GM19035 (cell line): ENCODE measurements at regions not wholly inside any gene's neighbourhood (a gene's known extent, or its start where the extent isn't known, plus 50 kb on each side); places are given as distances from the start of the nearest gene placed in this dataset.

Experiments
- ATAC-seq: cut with Tn5 transposase; IDR thresholded peaks from one replicate; pipeline ENCODE4 v1.9.1; 2021; ENCODE audit not compliant: unreplicated experiment

DNA sequence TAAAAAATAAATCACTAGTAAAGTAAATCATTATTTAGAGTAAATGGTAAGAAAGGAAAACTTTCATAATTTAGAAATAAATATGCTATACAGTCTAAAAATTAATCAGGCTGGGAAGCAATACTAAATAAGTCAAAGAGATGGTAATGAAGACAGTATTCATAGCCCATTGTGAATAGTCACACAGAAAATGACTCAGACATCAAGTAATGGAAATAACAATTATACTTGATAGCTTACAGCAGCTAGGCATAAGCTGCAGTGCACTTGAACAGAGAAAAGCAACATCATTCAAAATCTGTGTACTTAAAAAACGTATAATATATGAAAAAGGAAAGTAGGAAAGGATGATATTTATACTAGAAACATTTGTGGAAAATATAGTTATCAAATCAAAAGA is 642.5 kb upstream of the GNPDA2 start:
- no peak for ATAC-seq

DNA sequence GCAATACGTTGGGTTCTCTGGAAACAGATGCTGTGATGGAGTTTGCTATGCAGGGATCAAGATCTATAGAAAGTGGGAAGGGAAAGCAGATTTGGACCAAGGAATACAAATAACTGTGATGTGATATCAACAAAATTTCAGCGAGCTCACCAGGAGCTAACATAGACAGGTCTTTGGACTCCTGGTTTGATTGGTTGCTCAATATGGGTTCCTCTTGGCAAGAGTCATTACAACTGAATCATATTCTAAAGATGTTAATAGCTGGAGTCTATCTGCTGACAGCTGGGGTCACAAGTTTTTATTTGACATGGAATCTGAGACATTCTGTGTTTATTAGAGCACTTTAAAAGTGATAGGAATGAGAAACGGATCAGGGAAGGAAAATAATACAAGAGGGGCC is 637.6 kb upstream of the GNPDA2 start:
- ATAC-seq: no peak

DNA sequence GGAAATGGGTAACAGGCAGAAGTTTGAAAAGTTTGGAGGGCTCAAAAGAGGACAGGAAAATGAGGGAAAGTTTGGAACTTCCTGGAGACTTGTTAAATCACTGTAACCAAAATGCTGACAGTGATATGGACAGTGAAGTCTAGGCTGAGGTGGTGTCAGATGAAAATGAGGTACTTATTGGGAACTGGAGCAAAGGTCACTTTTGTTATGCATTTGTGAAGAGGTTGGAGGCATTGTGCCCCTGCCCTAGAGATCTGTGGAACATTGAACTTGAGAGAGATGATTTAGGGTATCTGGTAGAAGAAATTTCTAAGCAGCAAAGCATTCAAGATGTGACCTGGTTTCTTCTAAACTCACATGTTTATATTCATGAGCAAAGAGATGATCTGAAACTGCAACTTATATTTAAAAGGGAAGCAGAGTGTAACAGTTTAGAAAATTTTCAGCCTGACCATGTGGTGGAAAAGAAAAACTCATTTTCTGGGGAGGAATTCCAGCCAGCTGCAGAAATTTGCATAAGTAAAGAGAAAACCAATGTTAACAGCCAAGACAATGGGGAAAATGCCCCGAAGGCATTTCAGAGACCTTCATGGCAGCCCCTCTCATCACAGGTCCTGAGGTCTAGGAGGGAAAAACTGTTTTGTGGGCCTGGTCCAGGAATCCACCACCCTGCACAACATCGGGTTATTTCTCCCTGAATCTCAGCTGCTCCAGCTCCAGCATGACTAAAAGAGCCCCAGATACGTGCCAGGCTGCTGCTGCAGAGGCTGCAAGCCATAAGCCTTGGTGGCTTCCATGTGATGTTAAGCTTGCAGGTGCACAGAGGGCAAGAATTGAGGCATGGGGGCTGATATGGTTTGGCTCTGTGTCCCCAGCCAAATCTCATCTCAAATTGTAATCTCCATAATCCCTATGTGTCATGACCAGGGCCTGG is 632.5 kb upstream of the GNPDA2 start:
- ATAC-seq: no peak

DNA sequence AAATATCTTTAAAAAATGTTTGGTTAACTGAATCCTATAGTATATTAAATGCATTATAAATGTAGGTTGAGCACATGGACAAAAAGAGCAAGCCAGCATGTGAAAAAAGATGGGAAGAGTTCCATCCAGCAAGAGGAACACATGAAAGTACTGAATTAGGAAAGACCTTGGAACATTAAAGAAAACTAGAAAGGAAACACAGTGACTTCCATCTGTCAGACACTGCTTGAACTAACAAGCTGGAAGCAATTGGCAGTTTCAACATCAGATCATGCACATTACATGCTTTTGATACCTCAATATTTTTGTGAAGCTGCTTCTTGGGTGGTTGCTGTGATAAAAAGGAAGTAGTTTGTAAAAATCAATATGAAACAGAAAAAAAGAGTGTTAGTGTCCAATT is 626.8 kb upstream of the GNPDA2 start:
- ATAC-seq: no peak

- peak; percentile 88 for ATAC-seq
Measured at GRCh38 chr4:45350438-45350837, 624.1 kb upstream of the GNPDA2 start.

DNA sequence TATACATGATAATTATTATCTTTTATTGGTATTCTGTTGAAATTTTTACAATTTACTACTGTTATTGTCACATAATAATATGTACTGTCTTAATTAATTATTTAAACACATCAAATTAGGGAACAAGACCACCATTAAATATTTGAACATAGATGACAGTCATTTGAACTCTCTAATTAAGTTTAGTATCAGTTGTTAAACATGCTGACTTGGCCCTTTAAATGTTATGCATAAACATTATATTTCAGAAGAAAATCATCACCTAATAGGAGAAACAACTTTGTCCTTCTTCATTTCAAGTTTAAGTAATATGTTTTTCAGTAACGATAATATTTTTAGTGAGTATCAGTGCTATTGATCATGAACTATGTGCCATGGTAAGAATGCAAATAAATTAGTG is 623.5 kb upstream of the GNPDA2 start:
- peak; percentile 21 for ATAC-seq

GRCh38 chr4:45346816-45347435 is 620.6 kb upstream of the GNPDA2 start:
- ATAC-seq: no peak

DNA sequence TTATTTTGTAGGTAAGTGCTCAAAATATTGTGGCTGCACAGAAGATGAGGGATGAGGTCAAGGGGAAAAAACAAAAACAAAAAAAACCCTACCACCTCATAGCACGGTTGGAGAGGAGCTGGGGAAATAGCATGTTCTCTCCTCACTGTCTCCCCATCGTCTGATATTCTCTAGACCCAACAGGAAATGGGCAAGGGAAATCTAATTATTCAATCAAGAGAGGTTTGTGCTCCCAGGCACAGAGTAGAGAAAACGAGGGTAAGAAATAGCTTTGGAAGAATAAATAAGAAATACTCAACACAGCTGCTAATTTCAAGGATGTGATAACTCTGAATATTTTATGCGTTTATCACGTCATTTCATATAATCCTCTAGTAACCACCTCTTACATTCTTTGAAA is 619.2 kb upstream of the GNPDA2 start:
- no peak for ATAC-seq

GRCh38 chr4:45331802-45332201 is 605.4 kb upstream of the GNPDA2 start:
- no peak for ATAC-seq

GRCh38 chr4:45327544-45327943 is 601.2 kb upstream of the GNPDA2 start:
- ATAC-seq: no peak

DNA sequence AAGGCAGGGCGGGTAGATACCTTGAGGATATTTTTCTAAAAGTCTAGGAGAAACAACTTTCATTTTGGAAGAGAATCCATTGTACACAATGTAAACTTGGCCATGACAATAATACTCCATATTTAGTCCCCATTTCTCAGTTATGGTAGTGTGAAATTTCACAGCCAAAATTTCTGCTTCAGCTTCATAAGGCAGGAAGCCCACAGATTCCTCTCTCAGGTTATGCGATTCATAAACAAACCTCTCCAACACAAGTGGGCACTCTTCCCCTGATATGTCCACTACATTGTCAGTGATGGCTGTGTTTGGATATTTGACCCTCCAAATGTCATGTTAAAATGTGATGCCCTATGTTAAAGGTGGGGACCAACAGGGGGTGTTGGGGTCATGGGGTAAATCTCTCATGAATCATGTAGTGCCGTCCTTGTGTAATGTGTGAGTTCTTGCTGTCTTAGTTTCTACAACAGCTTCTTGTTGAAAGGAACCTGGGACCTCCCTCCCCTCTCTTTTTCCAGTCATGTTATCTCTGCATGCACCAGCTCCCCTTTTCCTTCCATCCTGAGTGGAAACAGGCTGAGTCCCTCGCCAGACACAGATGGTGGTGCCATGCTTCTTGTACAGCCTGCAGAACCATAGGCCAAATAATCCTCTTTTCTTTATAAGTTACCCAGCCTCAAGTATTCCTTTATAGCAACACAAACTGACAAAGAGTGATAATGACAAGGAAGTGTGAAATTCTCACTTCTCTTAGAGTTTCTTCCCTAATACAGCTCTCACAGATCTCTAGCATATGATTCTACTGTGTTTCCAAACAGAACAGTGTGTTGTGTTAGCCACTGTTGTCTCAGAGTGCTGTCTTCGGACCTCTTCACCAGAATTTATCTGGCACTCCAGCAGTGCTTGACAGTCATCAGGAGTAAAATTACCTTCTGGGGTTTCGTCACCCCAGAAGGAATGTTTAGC is 598.4 kb upstream of the GNPDA2 start:
- no peak for ATAC-seq

- no peak for ATAC-seq
Measured at GRCh38 chr4:45323453-45324058, 597.2 kb upstream of the GNPDA2 start.

DNA sequence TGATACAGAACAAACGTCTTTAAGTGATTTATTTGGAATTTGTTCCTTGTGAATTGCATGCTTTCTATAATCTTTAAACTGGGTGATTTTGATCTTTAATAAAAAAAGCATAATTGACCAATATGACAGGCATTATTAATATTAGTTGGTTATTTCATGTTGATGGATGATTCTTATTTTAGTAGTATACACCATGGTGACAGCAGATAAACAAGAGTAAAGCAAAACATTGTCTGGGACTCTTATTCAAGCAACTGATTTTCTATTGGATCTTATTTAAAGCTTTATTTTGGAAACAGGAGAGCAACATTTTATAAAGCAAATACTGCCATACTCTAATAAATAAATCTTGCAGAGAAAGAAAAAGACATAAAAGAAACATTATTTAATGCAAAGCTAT is 591.4 kb upstream of the GNPDA2 start:
- no peak for ATAC-seq

- no peak for ATAC-seq
Measured at GRCh38 chr4:45317276-45317675, 590.9 kb upstream of the GNPDA2 start.

DNA sequence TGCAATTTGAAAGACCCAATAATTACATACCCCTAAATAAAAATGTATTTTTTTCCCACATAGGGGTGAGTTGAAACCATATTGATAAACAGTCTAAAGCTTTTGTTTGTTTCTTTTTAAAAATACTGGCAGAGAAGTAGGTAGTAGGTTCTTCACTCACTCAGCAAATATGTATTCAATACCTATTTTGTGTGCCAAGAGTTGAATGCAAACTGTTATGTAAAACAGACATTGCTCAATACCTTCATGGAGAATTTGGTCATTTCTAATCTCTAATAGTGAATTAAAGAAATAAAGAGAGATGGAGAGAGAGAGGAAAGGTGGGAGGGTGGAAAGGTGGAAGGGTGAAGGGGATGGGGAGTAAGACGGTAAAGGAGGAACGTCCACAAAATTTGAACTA is 589.9 kb upstream of the GNPDA2 start:
- ATAC-seq: no peak

DNA sequence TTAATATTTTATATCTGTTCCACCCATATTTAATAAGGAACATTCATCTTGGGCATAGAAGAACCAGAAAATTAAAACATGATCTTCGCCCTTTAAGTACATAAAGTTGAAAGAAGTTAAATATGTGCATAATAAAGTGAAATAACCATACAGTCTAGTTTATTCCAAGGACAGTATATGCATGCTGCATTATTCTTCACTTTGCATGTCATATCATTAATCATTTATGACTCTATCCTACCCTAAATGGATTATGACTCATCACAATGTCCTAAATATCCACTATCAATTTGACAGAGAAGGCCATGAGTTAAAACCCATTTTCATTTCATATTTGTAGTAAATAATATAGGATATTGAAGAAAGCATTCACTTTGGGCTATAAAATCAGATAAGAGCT is 576.5 kb upstream of the GNPDA2 start:
- ATAC-seq: no peak

DNA sequence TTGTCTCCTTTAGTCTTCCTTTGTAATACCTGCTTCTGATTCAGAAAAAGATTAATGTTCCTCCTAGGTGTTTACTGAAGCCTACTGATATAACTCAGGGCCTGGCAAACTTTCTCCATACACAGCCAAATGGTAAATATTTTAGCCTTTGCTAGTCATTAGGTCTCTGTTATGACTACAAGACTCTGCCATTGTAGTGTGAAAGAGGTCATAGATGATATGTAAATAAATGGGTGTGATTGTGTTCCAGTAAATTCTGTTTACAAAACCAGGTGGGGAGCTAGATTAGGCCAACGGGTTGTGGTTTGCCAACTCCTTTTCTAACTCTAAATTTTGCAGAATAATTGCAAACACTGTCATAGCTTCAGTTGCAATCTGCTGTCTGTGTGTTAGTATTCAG is 568.1 kb upstream of the GNPDA2 start:
- no peak for ATAC-seq

DNA sequence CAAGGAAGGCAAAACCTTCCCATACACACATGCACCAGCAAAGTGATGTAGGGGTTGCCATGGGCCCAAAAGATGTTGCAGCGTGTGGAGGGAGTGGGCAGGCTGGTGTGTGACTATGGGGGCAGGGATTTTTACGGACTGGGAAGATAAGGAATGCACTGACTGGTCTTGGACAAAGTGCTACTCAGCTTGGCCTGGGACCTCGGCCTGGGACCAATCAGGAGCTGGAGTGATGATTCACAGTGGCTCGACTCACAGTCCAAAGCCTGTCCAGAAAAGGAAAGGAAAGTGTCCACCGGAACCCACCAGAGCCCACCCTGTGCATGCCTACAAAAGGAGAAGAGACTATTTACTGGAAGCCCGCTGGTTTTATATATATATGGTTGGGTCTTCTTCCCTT is 567.0 kb upstream of the GNPDA2 start:
- ATAC-seq: no peak

- no peak for ATAC-seq
Measured at GRCh38 chr4:45292844-45293243, 566.5 kb upstream of the GNPDA2 start.

DNA sequence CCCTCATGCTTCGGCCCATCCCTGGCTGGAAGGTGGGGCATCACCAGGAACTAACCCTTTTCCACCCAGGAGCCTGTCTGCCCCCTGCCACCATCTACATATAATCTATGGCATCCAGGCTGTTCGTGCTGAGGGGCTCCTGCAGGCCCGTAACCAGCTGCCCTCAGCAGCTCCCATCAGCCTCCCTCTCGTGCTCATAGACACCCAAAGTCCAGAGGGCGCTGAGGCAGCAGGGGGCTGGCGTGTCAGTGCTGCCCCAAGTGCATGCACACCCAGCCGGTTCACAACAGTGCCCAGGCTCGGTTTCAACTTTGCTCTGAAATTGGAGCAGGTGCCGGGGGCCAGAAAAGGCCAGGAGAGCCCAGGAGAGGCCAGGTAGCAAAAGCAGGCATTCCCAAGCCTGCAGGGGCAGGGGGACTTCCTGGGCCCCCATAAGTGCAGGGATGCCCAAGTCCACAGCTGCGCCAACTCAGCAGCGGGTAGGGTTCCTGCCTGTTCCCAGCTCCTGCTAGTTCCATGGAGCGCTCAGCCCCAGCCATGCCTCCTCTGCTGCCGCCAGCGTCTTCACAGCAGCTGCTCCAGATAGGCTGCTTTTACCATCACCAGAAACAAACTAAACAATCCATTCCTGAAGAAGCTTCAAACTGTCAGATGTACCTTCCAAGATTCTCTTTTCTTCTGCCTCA is 558.2 kb upstream of the GNPDA2 start:
- ATAC-seq: no peak
